Activated CD4-positive, alpha-beta T cell treated with anti-CD3 and anti-CD28 coated beads for 48 hours (primary cell): ENCODE measurements at regions not wholly inside any gene's neighbourhood (a gene's known extent, or its start where the extent isn't known, plus 50 kb on each side); places are given as distances from the start of the nearest gene placed in this dataset.

Experiments
- DNase-seq: peaks from one replicate; pipeline ENCODE4 v3.0.0-alpha.2; 2020

DNA sequence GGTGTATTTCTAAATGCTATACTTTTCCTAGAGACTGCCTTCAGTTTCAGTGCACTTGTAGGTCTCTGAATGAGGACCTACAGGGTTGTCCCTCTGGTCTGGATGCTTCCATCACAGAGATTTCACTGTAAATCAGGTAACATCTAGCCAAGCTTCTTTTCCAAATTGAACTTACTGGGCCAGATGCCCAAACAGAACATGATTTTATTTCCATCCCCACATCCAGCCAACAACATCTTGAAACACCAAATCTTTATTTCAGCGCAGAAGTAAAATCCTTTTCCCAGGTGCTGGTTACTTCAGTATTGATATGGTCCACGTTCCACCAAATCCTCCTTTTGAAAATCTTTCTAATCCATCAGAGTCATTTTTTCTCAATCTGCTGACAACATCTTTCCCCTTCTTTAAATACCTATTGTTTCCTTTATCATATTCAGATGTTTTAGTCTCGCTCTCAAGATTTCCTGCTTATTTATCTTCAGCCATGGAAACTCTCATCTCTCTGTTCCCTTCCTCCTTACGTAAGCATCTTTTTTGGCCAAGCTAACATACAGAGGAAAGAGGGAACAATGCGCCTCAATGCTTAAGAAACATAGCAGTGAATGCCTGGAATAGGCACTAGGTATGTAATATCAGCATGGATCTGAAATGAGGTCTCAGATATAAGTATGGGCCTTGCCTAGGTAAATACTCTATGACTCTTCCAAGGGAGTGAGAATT is 201.2 kb upstream of the MTNR1B start:
- DNase-seq: no peak

DNA sequence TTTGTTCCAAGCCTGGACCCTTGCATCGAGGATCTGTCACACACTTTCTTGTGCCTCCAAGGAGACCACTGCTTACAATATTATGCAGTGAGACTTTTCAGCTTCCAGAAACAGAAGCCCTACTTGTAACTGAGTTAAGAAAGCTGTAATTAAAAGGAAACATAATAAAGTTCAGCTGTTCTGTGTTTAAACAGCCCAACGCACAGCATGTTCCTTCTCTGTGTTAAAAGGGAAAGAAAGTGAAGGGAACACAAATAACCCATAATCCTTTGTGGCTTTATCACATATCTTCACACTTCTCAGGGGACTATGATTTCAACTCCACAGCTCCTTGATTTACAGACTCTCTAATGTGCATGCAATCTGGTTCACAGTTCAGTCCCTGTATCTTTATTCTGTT is 200.3 kb upstream of the MTNR1B start:
- DNase-seq: no peak

DNA sequence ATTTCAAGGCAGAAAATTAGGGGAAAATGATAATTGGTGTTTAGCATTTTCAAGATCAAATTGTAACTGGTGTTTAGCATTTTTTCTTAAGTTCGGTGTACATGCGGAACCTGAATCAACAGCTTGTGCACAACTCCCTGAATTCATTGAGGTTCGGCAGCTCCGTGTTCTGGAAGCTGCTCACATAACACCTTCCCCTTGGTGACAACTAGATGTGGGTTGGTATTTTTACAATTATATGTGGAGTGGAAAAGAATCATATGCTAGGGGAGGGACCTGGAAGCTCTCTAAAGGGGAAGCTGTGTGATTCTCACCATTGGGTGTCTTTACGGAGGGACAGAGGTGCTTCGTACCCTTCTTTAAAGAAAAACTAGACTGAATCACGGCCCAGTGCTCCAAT is 199.0 kb upstream of the MTNR1B start:
- no peak for DNase-seq

DNA sequence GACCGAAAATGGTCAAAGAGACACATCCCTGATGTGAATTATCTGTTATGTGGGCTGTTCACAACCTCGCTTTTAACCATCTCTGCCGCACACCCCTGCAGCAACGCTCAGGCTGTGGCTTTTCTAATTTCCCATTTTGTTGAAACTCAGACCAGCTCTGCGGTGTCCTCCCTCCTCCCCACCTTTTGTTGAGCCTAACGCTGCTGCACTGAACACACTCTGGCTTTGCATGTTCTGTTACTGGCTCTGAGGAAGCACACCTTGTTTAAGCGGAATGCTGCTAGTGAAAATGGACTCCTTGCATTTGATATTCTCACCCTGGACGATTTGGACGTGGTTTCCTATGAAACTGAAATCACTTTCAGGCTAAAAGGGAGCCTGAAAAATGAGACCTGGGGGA is 198.5 kb upstream of the MTNR1B start:
- no peak for DNase-seq

DNA sequence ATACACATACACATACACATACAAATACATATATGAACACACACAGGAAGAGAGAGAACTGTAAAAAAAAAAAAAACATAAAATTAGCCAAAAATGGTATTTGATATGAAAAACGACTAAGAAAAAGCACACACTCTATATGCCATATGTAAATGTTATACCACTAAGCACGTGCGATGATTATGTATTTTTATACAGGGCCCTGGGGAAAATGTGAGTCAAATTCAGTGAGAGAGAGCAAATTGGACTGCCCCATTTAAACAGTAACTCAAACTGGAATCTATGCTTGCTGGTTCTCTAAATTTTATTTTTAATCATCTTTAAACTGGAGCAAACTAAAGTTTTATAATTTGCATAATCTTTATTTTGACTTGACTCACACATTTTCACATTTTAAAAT is 197.8 kb upstream of the MTNR1B start:
- no peak for DNase-seq

DNA sequence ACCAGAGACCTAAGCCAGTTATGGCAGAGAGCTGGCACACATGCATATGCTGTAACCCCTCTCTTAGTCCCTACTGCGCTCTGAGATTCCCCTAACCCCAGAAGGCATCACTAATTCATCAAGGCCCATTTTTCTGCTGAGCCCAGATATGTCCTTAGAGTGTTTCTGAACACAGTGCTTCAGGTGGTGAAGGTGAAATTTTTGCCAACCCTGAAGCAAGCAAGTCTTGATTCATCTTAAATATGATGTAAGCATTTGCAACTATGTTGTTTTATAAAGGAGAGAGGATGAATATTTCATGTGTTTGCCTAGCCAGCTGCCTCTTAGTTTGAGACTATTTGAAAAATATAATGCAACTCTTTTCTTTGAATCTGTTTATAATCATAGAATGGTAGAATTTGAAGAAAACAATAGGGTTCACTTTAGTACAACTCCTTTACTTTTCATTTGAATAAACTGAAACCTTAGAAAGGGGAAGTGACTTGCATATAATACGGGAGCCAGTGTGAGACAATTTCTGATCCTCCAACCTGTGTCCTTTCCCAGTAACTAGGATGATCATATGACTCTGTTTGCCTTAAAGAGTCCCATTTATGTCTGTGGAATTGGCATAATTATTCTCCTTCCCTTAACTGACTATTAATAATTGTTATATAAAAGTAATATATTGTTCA is 194.3 kb upstream of the MTNR1B start:
- DNase-seq: no peak

DNA sequence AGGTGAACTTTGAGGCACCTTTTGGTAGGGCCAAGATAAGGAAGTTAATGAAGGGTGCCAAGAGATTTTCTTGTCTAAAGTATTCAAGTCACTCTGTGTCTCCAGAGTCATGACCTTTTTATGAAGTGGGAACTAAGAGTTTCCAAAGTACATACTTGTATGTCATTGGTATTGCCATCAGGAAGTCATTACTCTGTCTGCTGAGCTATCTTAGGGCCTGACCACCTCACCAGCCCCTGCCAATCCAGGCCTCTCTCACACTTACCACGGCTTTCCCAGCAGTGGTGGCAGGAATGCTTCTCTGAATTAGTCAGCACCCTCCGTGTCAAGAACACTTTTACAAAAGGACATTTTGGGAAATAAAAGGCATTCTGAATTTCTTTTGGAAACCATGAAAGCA is 192.8 kb upstream of the MTNR1B start:
- no peak for DNase-seq

DNA sequence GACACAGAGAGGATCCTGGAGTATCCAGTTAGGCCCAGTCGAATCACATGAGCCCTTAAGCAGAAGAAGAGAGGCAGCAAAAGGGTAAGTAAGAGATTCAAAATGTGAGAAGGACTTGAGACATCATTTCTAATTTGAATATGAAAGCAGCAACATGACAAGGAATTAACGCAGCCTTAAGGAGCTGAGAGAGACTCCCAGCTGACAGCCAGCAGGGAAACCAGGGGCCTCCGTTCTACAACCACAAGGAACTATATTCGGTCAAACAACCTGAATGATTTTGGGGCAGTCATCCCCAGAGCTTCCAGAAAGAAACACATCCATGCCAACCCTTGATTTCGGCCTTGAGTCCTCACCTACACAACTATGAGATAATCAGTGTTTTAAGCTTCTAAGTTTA is 189.7 kb upstream of the MTNR1B start:
- DNase-seq: no peak

DNA sequence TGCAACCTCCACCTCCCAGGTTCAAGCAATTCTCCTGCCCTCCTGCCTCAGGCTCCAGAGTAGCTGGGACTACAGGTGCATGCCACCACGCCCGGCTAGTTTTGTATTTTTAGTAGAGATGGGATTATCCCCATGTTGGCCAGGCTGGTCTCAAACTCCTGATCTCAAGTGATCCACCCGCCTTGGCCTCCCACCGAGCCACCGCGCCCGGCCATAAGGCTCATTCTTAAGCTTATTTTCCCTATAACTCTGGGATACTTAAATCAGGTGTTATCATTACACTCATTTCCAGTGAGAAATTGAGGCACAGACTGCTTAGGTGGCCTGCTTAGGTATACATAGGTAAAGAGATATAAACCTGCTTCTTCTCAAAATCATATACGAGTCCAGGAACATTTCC is 188.3 kb upstream of the MTNR1B start:
- no peak for DNase-seq

DNA sequence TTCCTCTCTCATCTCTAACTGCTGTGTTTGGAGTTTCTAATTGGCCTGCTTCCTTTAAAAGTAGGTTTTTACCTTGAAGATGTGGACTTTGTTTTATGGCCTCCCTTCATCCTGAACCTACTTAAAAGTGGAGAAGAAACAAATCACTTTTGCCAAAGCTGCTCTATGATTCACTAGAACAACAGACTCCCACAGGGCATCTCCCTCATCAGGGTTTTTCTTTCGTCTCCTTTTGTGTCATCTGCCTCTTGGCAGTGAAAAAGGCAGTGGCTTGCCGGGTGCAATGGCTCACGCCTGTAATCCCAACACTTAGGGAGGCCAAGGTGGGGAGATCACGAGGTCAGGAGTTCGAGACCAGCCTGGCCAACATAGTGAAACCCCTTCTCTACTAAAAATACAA is 186.6 kb upstream of the MTNR1B start:
- no peak for DNase-seq

DNA sequence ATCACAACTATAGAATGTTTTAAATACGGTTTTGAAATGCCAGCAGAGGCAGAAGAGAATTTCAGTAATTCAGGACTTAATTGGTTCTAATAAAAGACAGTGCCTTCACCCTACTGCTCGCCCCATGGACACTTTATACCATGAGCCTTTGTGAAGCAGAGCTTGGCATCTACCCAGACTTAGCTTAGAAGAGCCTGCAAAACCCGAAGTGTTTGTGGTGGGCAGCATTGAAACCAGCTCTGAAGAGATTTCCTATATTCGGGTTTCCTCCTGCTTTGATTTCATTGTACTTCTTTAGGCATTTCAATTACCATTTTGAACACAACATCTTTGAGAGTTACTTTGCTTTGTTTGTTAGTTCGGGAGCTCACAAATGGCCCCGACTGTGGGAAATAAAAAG is 185.1 kb upstream of the MTNR1B start:
- DNase-seq: no peak

DNA sequence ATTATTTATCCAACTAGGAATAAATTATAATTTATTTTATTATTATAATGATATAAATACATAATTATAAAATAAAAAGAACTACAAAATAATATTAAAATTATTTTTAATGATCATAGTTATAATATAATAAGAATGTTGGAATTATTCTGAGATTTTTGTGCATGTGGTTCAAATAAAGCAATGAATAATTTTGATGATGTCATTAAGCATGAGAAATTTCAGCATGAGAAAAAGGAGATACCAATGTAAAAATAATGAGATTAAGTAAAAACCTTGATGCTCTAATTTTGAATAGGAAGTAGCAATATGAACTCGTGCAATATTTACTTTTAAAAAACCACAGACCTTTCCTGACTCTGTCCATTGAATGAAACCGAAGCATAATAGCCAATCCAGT is 181.8 kb upstream of the MTNR1B start:
- DNase-seq: no peak

DNA sequence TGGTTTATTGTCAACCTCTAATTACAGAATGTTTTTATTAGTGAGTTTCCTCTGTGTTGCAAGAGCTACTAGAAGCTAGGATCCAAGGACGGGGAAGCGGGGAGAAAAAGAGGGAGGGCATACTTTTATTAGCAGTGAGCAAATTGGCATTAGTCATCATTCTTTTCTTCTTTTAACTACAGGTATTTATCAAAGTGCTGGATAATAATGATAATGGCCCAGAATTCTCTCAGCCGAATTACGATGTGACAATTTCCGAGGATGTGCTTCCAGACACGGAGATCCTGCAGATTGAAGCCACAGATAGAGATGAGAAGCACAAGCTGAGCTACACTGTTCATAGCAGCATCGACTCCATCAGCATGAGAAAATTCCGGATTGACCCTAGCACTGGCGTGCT is 179.7 kb upstream of the MTNR1B start:
- no peak for DNase-seq

DNA sequence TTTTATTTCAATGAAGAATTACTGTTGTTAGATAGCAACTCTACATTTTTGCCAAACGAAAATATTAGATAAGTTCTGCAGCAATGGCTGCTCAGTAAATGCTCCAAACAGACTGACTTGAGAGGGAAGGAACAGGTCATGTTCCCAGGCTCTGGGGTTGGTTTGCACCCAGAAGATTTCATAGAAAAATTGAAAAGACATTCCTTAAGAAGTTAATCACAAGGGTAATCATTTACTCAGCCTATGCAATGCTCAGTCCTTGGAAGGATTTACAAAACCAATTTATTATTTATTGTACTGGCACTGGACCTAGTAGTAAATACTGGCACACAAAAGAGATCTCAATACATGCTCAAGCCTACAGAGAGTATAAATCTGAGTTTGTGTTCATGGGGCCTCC is 179.1 kb upstream of the MTNR1B start:
- DNase-seq: no peak

DNA sequence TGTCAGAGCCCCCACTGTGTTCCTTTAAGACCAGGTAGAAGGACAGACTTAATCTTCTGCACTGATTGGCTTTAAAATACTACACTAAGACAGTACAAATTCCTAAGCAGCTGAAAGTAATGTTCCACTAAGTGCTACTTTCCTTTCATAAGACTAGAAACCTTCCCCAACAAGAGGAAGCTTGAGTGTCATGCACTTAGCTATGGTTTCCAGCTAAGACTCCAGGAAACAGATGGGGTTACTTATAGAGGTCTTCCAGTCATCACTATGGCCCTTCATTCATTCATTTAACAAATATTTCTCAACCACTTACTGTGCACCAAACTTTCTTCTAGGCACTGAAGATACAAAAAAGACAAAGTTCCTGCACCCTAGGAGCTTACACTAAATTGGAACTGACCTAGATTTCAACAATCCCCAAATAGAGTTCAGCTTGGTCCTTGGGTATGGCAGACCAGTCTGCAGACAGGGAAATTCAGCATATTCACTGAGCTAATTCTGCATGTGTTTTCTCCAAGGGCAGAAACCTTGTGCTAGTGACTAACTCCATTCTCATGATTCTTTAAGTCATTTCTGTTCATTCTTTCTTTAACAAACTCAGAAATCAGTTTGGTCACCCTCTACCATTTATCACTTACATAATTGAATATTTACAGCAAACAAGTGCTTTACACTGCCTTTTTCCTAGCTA is 178.4 kb upstream of the MTNR1B start:
- DNase-seq: no peak

DNA sequence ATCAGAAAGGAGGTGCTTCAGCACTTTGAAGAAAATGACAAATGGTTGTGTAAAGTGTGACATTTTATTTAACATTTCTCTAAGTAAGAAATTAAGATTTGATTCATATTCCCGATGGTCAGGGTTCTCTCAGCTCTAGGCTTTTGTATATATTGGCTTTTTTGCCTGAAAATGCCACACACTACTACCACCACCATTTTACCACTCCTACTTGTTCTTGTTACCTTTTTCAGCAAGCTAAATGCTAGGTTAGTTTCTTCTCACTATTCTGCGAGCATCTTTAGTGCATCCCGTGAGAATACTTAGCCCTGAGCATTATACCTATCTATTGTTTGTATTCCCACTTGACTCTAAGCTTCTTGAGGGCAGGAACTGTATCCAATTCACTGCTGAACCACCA is 177.6 kb upstream of the MTNR1B start:
- DNase-seq: no peak

DNA sequence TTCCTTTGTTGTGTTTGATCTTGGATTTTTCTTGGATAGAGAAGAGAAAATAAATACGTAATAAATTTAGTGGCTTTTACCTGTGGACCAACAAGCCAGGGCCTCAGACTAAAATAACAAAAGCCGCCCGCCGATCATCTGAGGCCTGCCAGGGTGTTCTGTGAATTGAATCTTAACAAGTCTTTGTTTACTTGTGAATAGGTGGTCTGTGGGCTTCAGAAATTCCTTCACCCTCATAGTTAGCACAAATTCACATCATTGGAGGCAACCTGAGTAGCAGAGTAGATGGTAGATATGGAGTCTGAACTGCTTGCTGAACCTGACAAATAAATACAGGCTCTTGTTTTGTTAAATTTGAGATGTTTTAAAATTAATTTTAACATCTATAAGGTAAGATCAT is 176.3 kb upstream of the MTNR1B start:
- DNase-seq: no peak

DNA sequence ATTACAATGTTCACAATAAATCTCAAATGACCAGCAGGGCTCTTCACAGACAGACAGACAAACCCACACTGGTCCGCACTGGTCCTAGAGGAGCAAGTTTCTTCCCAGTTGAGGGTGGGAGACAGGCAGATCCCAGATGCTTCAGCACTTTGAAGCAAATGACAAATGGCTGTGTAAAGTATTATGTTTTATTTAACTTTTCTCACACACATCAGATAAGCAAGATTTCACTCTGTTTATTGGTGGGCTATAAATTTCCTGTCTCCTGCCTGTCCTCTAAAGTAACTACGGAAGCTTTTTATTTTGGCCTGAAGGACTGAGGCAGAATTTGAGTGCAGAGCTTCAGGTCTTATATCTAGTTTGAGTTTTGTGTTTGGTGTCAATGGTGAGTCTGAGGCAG is 174.7 kb upstream of the MTNR1B start:
- no peak for DNase-seq

DNA sequence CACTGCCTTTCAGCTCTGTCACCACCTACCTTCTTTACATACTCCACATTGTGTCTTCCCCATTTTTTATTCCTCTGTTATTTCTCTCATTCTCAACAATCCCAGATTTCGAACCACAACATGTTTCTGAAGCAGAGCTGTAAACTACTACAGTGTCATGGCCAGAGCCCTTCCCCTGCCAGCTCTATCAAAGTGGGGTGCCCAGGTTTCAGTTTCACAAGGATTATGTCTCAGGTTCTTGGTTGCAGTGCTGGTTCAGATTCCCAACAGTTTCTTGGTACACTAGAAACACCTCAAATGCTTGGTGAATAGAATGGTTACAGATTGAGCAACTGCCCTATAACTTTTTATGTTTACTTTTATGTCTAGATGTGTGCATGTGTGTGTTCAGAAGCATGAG is 172.7 kb upstream of the MTNR1B start:
- no peak for DNase-seq

DNA sequence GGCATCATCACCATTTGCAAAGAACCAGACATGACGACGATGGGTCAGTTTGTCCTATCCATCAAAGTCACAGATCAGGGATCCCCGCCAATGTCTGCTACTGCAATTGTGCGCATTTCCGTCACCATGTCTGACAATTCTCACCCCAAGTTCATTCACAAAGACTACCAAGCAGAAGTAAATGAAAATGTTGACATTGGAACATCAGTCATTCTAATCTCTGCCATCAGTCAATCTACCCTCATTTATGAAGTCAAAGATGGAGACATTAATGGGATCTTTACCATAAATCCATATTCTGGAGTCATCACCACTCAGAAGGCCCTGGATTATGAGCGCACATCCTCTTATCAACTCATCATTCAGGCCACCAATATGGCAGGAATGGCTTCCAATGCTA is 171.6 kb upstream of the MTNR1B start:
- DNase-seq: no peak

DNA sequence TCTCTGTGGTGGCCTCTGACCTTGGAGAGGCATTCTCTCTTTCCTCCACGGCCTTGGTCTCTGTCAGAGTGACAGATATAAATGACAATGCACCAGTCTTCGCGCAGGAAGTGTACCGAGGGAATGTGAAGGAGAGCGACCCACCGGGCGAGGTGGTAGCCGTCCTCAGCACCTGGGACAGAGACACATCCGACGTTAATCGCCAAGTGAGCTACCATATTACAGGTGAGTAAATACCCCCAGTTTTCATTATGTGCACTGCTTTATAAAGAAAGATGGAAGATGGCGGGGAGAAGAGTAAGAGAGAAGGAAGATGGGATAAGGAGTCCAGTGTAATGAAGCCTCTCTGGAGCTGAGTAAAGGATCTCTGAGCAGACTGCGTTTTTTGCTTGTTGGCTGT is 167.8 kb upstream of the MTNR1B start:
- DNase-seq: no peak

DNA sequence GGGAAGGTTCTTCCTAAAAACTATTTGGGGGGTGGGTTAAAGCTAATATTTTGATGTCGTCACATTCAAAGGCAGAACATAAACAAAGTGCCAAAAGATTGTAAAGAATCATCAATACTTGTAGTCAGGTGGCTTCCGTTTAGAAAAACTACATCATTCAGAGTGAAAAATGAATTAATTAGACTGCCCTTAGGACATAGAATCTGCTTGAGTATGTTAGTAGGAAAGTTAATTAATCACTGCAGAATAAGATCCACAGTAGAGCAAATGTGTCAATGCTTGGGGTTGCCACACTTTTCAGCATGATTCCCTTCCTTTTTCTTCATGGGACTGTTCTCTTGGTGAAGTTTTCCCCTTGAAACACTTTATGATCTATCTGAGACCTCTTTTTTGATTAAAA is 166.8 kb upstream of the MTNR1B start:
- no peak for DNase-seq

DNA sequence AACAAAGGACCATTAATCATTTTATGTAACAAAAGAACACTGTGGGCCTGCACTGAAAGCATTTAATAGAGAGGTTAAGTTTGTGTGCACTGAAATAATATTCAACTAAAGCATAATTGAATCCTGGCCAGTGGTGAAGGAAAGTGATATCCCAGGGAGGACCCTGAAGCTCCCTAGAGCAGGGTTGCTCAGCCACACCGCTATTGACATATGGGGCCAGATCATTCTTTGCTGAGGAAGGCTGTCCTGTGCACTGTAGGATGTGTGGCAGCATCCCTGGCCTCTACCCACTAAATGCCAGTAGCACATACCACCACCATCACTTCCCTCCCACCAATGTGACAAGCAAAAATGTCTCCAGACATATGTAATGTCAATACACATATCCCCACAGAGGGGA is 166.1 kb upstream of the MTNR1B start:
- no peak for DNase-seq

DNA sequence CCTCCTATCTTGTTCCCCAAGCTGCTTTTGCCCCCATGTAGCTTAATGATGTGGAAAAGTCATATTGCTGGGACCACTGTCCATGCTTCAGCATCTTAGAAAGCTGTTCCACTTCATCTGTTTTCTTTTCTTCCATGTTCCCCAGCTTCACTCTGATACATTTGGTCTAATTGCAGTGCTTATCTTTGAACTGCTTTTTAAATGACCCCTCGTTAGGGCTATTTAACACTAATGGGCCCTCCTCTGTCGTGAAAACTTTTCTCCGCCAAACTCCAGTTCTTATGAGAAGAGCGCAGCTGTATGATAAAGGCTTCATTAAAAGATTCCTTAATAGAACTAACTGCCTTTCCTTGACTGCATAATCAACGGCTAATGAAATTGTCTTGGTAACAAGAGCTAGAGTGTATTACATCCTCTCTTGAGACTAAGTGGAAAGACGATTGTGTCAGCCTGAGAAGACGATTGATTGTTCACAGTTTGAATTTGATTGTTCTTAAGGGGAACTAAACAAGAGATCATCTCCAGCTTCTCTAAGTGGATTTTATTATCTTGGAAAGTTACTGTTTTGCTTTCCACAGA is 165.0 kb upstream of the MTNR1B start:
- no peak for DNase-seq
